ENCODE measurements at regions not wholly inside any gene's neighbourhood (a gene's known extent, or its start where the extent isn't known, plus 50 kb on each side); places are given as distances from the start of the nearest gene placed in this dataset.
"Not testable (repeated sequence)": the region's sequence is repeated elsewhere in the genome, so short reads cannot be mapped to it uniquely, and the experiment has no call there.

- no peak for DNase-seq
Observed at GRCh38 chr2:34787341-34787740, 1188.2 kb upstream of the FAM98A start.

GRCh38 chr2:34785206-34785785 lies 1186.2 kb upstream of the FAM98A start:
- no peak for DNase-seq

GRCh38 chr2:34784701-34785100 lies 1185.6 kb upstream of the FAM98A start:
- DNase-seq = no peak

- DNase-seq = not testable (repeated sequence)
Observed at GRCh38 chr2:34750742-34751141, 1151.6 kb upstream of the FAM98A start.

GRCh38 chr2:34747643-34748042 lies 1148.5 kb upstream of the FAM98A start:
- DNase-seq = no peak

- DNase-seq = no peak
Observed at GRCh38 chr2:34738691-34739090, 1139.6 kb upstream of the FAM98A start.

- DNase-seq = no peak
Observed at GRCh38 chr2:34737146-34737545, 1138.0 kb upstream of the FAM98A start.

GRCh38 chr2:34736482-34736881 lies 1137.4 kb upstream of the FAM98A start:
- no peak for DNase-seq

GRCh38 chr2:34734662-34735061 lies 1135.6 kb upstream of the FAM98A start:
- DNase-seq = no peak

- no peak for DNase-seq
Observed at GRCh38 chr2:34734042-34734441, 1134.9 kb upstream of the FAM98A start.

GRCh38 chr2:34731292-34731691 lies 1132.2 kb upstream of the FAM98A start:
- no peak for DNase-seq

GRCh38 chr2:34729845-34730244 lies 1130.7 kb upstream of the FAM98A start:
- DNase-seq = no peak

- no peak for DNase-seq
Observed at GRCh38 chr2:34724107-34724506, 1125.0 kb upstream of the FAM98A start.

- no peak for DNase-seq
Observed at GRCh38 chr2:34723683-34724082, 1124.6 kb upstream of the FAM98A start.

GRCh38 chr2:34719206-34719605 lies 1120.1 kb upstream of the FAM98A start:
- no peak for DNase-seq

- DNase-seq = no peak
Observed at GRCh38 chr2:34705551-34706247, 1106.6 kb upstream of the FAM98A start.

GRCh38 chr2:34703292-34703691 lies 1104.2 kb upstream of the FAM98A start:
- no peak for DNase-seq

- DNase-seq = not testable (repeated sequence)
Observed at GRCh38 chr2:34702391-34702790, 1103.3 kb upstream of the FAM98A start.

GRCh38 chr2:34677591-34677990 lies 1078.5 kb upstream of the FAM98A start:
- not testable (repeated sequence) for DNase-seq

- DNase-seq = not testable (repeated sequence)
Observed at GRCh38 chr2:34677119-34677531, 1078.0 kb upstream of the FAM98A start.

GRCh38 chr2:34670482-34670881 lies 1071.4 kb upstream of the FAM98A start:
- no peak for DNase-seq

- DNase-seq = no peak
Observed at GRCh38 chr2:34666821-34667220, 1067.7 kb upstream of the FAM98A start.

GRCh38 chr2:34664266-34664665 lies 1065.2 kb upstream of the FAM98A start:
- DNase-seq = no peak

GRCh38 chr2:34663314-34663713 lies 1064.2 kb upstream of the FAM98A start:
- no peak for DNase-seq

- DNase-seq = no peak
Observed at GRCh38 chr2:34660741-34661140, 1061.6 kb upstream of the FAM98A start.
